Activated CD8-positive, alpha-beta T cell treated with anti-CD3 and anti-CD28 coated beads for 36 hours (primary cell): ENCODE measurements at regions not wholly inside any gene's neighbourhood (a gene's known extent, or its start where the extent isn't known, plus 50 kb on each side); places are given as distances from the start of the nearest gene placed in this dataset.

Source experiments
- ATAC-seq: fragments of 200-7000 bp; cut with Tn5 transposase; one replicate; pipeline ENCODE4 v1.10.0; 2021; ENCODE audit warnings: mild to moderate bottlenecking, moderate library complexity
- CTCF ChIA-PET: fragments of 350-600 bp; sonication (Branson Sonifier 250); formaldehyde crosslinking; loops from one replicate; lab custom pipeline; 2021; ENCODE audit warnings: antibody characterized with exemption; lab: Charles Lee
- POLR2A ChIA-PET: fragments of 350-600 bp; sonication (Branson Sonifier 250); formaldehyde crosslinking; loops from one replicate; lab custom pipeline; 2021; ENCODE audit warnings: antibody characterized with exemption; lab: Charles Lee
- DNase-seq: peaks from one replicate; pipeline ENCODE4 v3.0.0-alpha.2; 2020
- H3K27ac Mint-ChIP-seq: one replicate; pipeline ENCODE4 v1.8.0; 2021; ENCODE audit warnings: mild to moderate bottlenecking, mixed read lengths
- H3K27me3 Mint-ChIP-seq: one replicate; pipeline ENCODE4 v1.8.0; 2021; ENCODE audit warnings: mixed read lengths
- H3K36me3 Mint-ChIP-seq: one replicate; pipeline ENCODE4 v1.8.0; 2021; ENCODE audit warnings: low read depth, mixed read lengths
- H3K4me1 Mint-ChIP-seq: one replicate; pipeline ENCODE4 v1.8.0; 2021; ENCODE audit warnings: low read depth, mixed read lengths
- H3K4me3 Mint-ChIP-seq: one replicate; pipeline ENCODE4 v1.8.0; 2021; ENCODE audit warnings: mild to moderate bottlenecking, moderate library complexity, mixed read lengths
- H3K9me3 Mint-ChIP-seq: one replicate; pipeline ENCODE4 v1.8.0; 2021; ENCODE audit warnings: mixed read lengths
- intact Hi-C: fragments of 100-400 bp; cut with micrococcal nuclease; formaldehyde crosslinking; loops from one replicate; pipeline ENCODE4 v1.10.0; 2022
- TF ChIP-seq, protein P1 (sequence below): fragments of 200-600 bp; IDR thresholded peaks from one replicate; pipeline ENCODE4 v1.8.0; 2022; ENCODE audit warnings: antibody characterized with exemption, mild to moderate bottlenecking

DNA sequence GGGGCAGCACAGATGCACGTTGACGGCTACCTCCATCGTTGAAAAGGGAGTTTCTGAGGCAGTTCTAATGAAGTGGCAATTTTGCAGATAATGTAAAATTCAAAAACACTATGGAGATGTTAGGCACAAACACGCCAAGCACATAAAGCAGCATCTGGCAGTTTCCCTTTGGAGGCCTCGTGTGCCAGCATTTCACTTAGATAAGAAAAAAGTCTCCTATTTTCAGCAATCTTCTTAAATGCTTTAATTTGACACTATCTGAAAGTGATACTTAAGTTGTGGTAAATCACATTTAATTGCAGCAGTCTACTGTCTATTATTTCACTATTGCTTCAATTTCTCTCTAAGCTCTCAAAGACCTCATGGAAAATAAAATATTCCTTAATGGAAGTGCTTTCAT, 125.3 kb upstream of the PROKR2 start:
- ATAC-seq (no peak), DNase-seq (no peak)
- intact Hi-C loops = no loop called here
- Mint-ChIP-seq H3K9me3 (no peaks in the 10 kb centered on the region), H3K36me3 (no peaks in the 10 kb centered on the region), H3K4me3 (no peak overlapping the region), H3K27me3 (peaks cover 31% of the 10 kb centered on the region), H3K27ac (no peak overlapping the region), H3K4me1 (no peaks in the 10 kb centered on the region)
- TF ChIP-seq, protein P1, sequence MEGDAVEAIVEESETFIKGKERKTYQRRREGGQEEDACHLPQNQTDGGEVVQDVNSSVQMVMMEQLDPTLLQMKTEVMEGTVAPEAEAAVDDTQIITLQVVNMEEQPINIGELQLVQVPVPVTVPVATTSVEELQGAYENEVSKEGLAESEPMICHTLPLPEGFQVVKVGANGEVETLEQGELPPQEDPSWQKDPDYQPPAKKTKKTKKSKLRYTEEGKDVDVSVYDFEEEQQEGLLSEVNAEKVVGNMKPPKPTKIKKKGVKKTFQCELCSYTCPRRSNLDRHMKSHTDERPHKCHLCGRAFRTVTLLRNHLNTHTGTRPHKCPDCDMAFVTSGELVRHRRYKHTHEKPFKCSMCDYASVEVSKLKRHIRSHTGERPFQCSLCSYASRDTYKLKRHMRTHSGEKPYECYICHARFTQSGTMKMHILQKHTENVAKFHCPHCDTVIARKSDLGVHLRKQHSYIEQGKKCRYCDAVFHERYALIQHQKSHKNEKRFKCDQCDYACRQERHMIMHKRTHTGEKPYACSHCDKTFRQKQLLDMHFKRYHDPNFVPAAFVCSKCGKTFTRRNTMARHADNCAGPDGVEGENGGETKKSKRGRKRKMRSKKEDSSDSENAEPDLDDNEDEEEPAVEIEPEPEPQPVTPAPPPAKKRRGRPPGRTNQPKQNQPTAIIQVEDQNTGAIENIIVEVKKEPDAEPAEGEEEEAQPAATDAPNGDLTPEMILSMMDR = no peak
- CTCF ChIA-PET = no interaction called here
- POLR2A ChIA-PET = no interaction called here

DNA sequence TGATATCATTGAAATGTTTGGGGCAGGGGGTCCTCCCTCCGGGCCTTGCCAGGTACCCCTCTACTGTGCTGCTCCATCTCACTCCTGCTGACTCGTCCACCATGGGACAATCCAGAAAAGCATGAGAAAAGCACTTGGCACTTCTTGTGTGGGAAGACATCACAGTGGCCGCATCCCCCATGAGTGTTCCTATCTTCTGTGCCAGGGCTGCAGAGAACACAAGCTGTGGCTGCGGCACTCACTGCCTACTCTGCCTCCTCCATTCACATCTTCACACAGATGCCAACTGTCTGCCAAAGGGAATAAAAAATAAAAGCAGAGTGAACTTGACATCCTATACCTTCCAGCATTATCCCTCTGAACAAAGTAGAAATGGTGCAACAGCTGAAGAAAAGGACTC, 117.4 kb upstream of the PROKR2 start:
- H3K27me3 Mint-ChIP-seq = peaks cover 9% of the 10 kb centered on the region
- CTCF ChIA-PET = no interaction called here
- no peak overlapping the region for H3K27ac Mint-ChIP-seq
- no peaks in the 10 kb centered on the region for H3K36me3 Mint-ChIP-seq
- no peaks in the 10 kb centered on the region for H3K4me1 Mint-ChIP-seq
- H3K9me3 Mint-ChIP-seq = no peaks in the 10 kb centered on the region
- intact Hi-C loops = no loop called here
- no peak overlapping the region for H3K4me3 Mint-ChIP-seq
- TF ChIP-seq, protein P1 = no peak
- ATAC-seq = no peak
- no peak for DNase-seq
- POLR2A ChIA-PET = no interaction called here

DNA sequence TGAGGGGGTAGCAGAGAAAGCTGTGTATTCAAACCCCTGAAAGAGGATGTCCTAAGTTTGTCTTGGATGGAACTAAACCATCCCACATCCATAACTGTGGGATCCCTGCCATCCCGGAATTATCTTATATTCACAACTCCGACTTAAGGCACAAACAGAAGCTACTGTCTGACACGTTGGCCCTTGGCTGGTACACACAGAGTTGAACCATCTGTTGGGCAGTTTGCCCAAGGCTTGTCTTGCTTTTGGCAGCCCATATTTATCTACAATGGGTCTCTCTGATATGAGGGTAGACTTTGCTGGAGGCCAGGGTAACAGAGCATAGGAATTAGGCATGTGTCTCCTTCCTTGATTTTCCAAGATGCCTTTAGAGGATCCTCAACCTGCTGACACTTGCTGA, 116.6 kb upstream of the PROKR2 start:
- DNase-seq = no peak
- TF ChIP-seq, protein P1 = no peak
- Mint-ChIP-seq H3K9me3 (no peaks in the 10 kb centered on the region), H3K4me1 (no peaks in the 10 kb centered on the region), H3K27me3 (peaks cover 6% of the 10 kb centered on the region), H3K4me3 (no peak overlapping the region), H3K36me3 (no peaks in the 10 kb centered on the region), H3K27ac (no peak overlapping the region)
- POLR2A ChIA-PET = no interaction called here
- intact Hi-C loops = no loop called here
- CTCF ChIA-PET = no interaction called here
- ATAC-seq = no peak

DNA sequence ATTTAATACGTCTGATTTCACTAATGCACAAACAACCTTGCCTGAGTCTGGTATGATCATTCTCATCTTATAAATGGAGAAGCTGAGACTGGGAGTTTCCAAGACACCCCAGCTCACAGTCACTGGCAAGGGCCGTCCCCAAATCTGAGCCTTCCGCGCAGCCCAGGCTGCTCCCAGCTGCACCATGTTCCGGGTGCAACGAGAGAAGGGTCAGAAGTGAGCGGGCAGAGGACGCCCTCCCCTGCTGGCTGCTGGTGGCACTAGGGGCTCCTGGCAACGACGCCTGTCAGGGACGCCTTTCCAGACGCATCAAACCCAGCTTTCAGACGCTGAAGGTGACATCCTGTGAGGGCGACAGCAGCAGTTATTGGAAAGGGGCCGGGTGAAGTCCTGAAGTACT, 115.3 kb upstream of the PROKR2 start:
- ChIA-PET CTCF (interaction anchor here (2.5 kb wide), 1 partner anchor 15 kb away, joined by 9 read pairs; no protein-coding TSS in a partner anchor), POLR2A (no interaction called here)
- intact Hi-C loops = no loop called here
- Mint-ChIP-seq H3K4me3 (no peak overlapping the region), H3K27me3 (peaks cover 6% of the 10 kb centered on the region), H3K27ac (no peak overlapping the region), H3K4me1 (no peaks in the 10 kb centered on the region), H3K9me3 (no peaks in the 10 kb centered on the region), H3K36me3 (no peaks in the 10 kb centered on the region)
- no peak for DNase-seq
- no peak for ATAC-seq
- TF ChIP-seq, protein P1 = no peak

DNA sequence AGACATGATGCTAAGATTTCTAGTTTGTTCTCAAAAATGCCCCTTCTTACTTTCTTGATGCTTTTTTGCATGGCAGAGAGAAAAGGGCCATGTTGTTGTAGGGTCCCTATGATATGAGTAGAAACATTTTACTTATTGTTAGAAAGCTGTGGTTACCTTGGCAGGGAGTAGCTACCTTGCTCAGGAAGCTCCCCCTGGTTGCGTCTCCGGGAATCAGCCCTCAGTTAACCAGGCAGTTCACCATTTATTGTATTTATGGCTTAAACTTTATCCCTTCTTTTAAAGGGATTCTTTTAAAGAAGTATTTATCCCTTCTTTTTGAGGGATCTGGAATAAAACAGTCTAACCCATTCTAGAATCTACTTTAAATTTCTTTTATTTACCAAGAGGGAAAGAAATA, 113.9 kb upstream of the PROKR2 start:
- no peak overlapping the region for H3K27ac Mint-ChIP-seq
- intact Hi-C loops = no loop called here
- no peak for ATAC-seq
- TF ChIP-seq, protein P1 = no peak
- H3K27me3 Mint-ChIP-seq = peaks cover 6% of the 10 kb centered on the region
- no peak for DNase-seq
- H3K36me3 Mint-ChIP-seq = no peaks in the 10 kb centered on the region
- H3K4me1 Mint-ChIP-seq = no peaks in the 10 kb centered on the region
- no peaks in the 10 kb centered on the region for H3K9me3 Mint-ChIP-seq
- POLR2A ChIA-PET = no interaction called here
- no peak overlapping the region for H3K4me3 Mint-ChIP-seq
- CTCF ChIA-PET = interaction anchor here (1.8 to 2.5 kb wide), 2 partner anchors 16 to 226 kb away, joined by 5 to 9 read pairs; no protein-coding TSS in a partner anchor
